RWPE2 (cell line): ENCODE measurements at regions not wholly inside any gene's neighbourhood (a gene's known extent, or its start where the extent isn't known, plus 50 kb on each side); places are given as distances from the start of the nearest gene placed in this dataset.

ENCODE experiments used
- ATAC-seq: fragments of 200-7000 bp; cut with Tn5 transposase; 3 replicates; pipeline ENCODE4 v1.9.1; 2021; ENCODE audit warnings: low read depth
- DNase-seq: peaks from one replicate; pipeline ENCODE4 v3.0.0-alpha.2; 2020; ENCODE audit warnings: low spot score
- H3K27ac ChIP-seq: fragments of 450-650 bp; 2 replicates; pipeline ENCODE4 v1.5.1; 2017; ENCODE audit warnings: mild to moderate bottlenecking; ENCODE audit not compliant: poor library complexity, severe bottlenecking
- H3K27me3 ChIP-seq: fragments of 250-450 bp; sonication (Bioruptor Pico); 2 replicates; pipeline ENCODE4 v1.5.1; 2021; ENCODE audit warnings: mild to moderate bottlenecking, moderate library complexity; ENCODE audit not compliant: insufficient read depth, poor library complexity, severe bottlenecking
- H3K36me3 ChIP-seq: fragments of 250-450 bp; sonication (Bioruptor Pico); 2 replicates; pipeline ENCODE4 v1.5.1; 2020; ENCODE audit warnings: low read depth, mild to moderate bottlenecking, moderate library complexity
- H3K4me1 ChIP-seq: fragments of 250-450 bp; sonication (Bioruptor Pico); 2 replicates; pipeline ENCODE4 v1.5.1; 2021; ENCODE audit warnings: mild to moderate bottlenecking, moderate library complexity; ENCODE audit not compliant: insufficient read depth, poor library complexity, severe bottlenecking
- H3K4me3 ChIP-seq: fragments of 250-450 bp; sonication (Bioruptor Pico); 2 replicates; pipeline ENCODE4 v1.5.1; 2021; ENCODE audit warnings: mild to moderate bottlenecking, moderate library complexity; ENCODE audit not compliant: severe bottlenecking
- H3K9me3 ChIP-seq: fragments of 250-450 bp; sonication (Bioruptor Pico); 2 replicates; pipeline ENCODE4 v1.5.1; 2021; ENCODE audit warnings: mild to moderate bottlenecking, moderate library complexity; ENCODE audit not compliant: severe bottlenecking
- CTCF ChIP-seq: fragments of 450-650 bp; IDR thresholded peaks from one replicate; pipeline ENCODE4 v1.5.1; 2017; ENCODE audit warnings: mild to moderate bottlenecking, moderate library complexity; ENCODE audit not compliant: poor library complexity, severe bottlenecking

GRCh38 chr2:172339371-172340010, 87.9 kb upstream of the ITGA6 start:
- DNase-seq: no peak
- 0 out of 3 replicates have a peak, but pooled peaks have one; percentile 31 for ATAC-seq
- H3K4me3 ChIP-seq: no peak overlapping the region

GRCh38 chr2:172340394-172340793, 87.0 kb upstream of the ITGA6 start:
- no peaks in the 10 kb centered on the region for H3K27me3 ChIP-seq

More at GRCh38 chr2:172339371-172340010, 87.9 kb upstream of the ITGA6 start:
- Histone ChIP-seq H3K27ac (no peak overlapping the region), H3K4me1 (peaks cover 19% of the 10 kb centered on the region), H3K36me3 (no peaks in the 10 kb centered on the region), H3K27me3 (no peaks in the 10 kb centered on the region), H3K9me3 (peaks cover 5% of the 10 kb centered on the region)
- no peak for TF ChIP-seq CTCF

GRCh38 chr2:172342078-172342477, 85.3 kb upstream of the ITGA6 start:
- Histone ChIP-seq H3K27ac (no peak overlapping the region), H3K36me3 (no peaks in the 10 kb centered on the region), H3K9me3 (peaks cover 6% of the 10 kb centered on the region), H3K27me3 (no peaks in the 10 kb centered on the region), H3K4me1 (peaks cover 19% of the 10 kb centered on the region), H3K4me3 (no peak overlapping the region)
- no peak for TF ChIP-seq CTCF
- DNase-seq: no peak
- no peak for ATAC-seq

More at GRCh38 chr2:172340394-172340793, 87.0 kb upstream of the ITGA6 start:
- Histone ChIP-seq H3K27ac (no peak overlapping the region), H3K4me1 (peaks cover 19% of the 10 kb centered on the region), H3K4me3 (no peak overlapping the region), H3K9me3 (peaks cover 6% of the 10 kb centered on the region), H3K36me3 (no peaks in the 10 kb centered on the region)
- DNase-seq (no peak), ATAC-seq (0 out of 3 replicates have a peak, but pooled peaks have one; percentile 31)
- TF ChIP-seq CTCF: no peak

GRCh38 chr2:172342611-172343010, 84.8 kb upstream of the ITGA6 start:
- no peak overlapping the region for H3K27ac ChIP-seq
- H3K9me3 ChIP-seq: peaks cover 6% of the 10 kb centered on the region
- DNase-seq (no peak), ATAC-seq (no peak)
- no peak overlapping the region for H3K4me3 ChIP-seq
- TF ChIP-seq CTCF: no peak
- H3K27me3 ChIP-seq: no peaks in the 10 kb centered on the region
- H3K36me3 ChIP-seq: no peaks in the 10 kb centered on the region
- peaks cover 19% of the 10 kb centered on the region for H3K4me1 ChIP-seq

- Histone ChIP-seq H3K9me3 (peaks cover 6% of the 10 kb centered on the region), H3K27me3 (no peaks in the 10 kb centered on the region), H3K4me3 (no peak overlapping the region), H3K36me3 (no peaks in the 10 kb centered on the region), H3K27ac (no peak overlapping the region), H3K4me1 (peaks cover 19% of the 10 kb centered on the region)
- no peak for DNase-seq
- no peak for TF ChIP-seq CTCF
- no peak for ATAC-seq
Measured at GRCh38 chr2:172344159-172344558, 83.2 kb upstream of the ITGA6 start.
